OCI-LY3 (cell line): ENCODE measurements at regions not wholly inside any gene's neighbourhood (a gene's known extent, or its start where the extent isn't known, plus 50 kb on each side); places are given as distances from the start of the nearest gene placed in this dataset.

Experiments
- H2AFZ ChIP-seq: fragments of 200-600, 300-600 bp; shearing (Covaris generic); 2 replicates; pipeline ENCODE4 v1.6.0; 2014; ENCODE audit warnings: antibody characterized with exemption, low read depth, low read length
- H3K27ac ChIP-seq: fragments of 200-600, 300-600 bp; sonication (generic); 2 replicates; pipeline ENCODE4 v1.5.1; 2014; ENCODE audit warnings: mild to moderate bottlenecking, low read length, moderate library complexity, mixed read lengths
- H3K27me3 ChIP-seq: fragments of 200-600, 300-600 bp; sonication (generic); 2 replicates; pipeline ENCODE4 v1.6.1; 2014; ENCODE audit warnings: low read depth, low read length, mixed read lengths
- H3K36me3 ChIP-seq: fragments of 200-600, 300-600 bp; sonication (generic); replicated peaks from 2 replicates; pipeline ENCODE3; 2014; ENCODE audit warnings: low read depth, low read length, mixed read lengths
- H3K4me1 ChIP-seq: fragments of 300-600, 200-600 bp; sonication (generic); 2 replicates; pipeline ENCODE4 v1.6.1; 2014; ENCODE audit warnings: low read length, mixed read lengths
- H3K4me2 ChIP-seq: fragments of 200-600, 300-600 bp; sonication (generic); 2 replicates; pipeline ENCODE4 v1.6.1; 2014; ENCODE audit warnings: low read length, mixed read lengths
- H3K4me3 ChIP-seq: fragments of 300-600, 200-600 bp; sonication (generic); 2 replicates; pipeline ENCODE4 v1.5.1; 2014; ENCODE audit warnings: antibody characterized with exemption, mild to moderate bottlenecking, low read length, moderate library complexity
- H3K79me2 ChIP-seq: fragments of 300-600, 200-600 bp; shearing (Covaris generic); 2 replicates; pipeline ENCODE4 v1.6.1; 2014; ENCODE audit warnings: mild to moderate bottlenecking, low read length, mixed read lengths
- H3K9ac ChIP-seq: fragments of 300-600, 200-600 bp; shearing (Covaris generic); 2 replicates; pipeline ENCODE4 v1.6.0; 2014; ENCODE audit warnings: mild to moderate bottlenecking, low read length, moderate library complexity
- H3K9me3 ChIP-seq: fragments of 200-600, 300-600 bp; shearing (Covaris generic); 2 replicates; pipeline ENCODE4 v1.6.1; 2014; ENCODE audit warnings: low read length, mixed read lengths; ENCODE audit not compliant: insufficient read depth
- H4K20me1 ChIP-seq: fragments of 200-600, 300-600 bp; sonication (generic); 2 replicates; pipeline ENCODE4 v1.6.1; 2016; ENCODE audit warnings: low read length, mixed read lengths; ENCODE audit not compliant: insufficient read depth
- CTCF ChIP-seq: fragments of 200-600, 300-600 bp; sonication (generic); IDR thresholded peaks from 2 replicates; pipeline ENCODE4 v1.5.1; 2014; ENCODE audit warnings: antibody characterized with exemption, low read length, low read depth
- EZH2phosphoT487 ChIP-seq: fragments of 200-600 bp; shearing (Covaris generic); IDR thresholded peaks from 2 replicates; pipeline ENCODE4 v1.6.1; 2018; ENCODE audit warnings: antibody characterized with exemption, mixed run types, low read depth

DNA sequence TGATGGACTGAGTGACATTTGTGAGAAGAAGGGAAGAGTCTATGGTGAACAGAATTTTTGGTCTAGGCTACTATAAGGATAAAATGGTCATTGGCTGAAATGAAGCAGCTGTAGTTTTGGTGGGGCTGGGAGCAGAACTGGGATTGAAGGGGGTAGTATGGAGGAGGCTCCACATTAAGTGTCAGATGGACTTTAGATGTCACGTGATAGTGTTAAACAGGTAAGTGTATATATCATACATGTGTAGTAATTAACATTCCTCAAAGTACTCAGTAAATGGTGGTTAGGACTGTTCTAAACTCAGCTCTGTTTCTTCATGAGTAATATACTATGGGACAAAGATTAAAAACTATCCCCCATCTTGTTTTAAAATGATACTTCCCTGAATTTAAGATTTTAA, 947.9 kb downstream of the PDHA2 start:
- Histone ChIP-seq H3K9me3 (no peaks in the 10 kb centered on the region), H3K27me3 (no peaks in the 10 kb centered on the region), H4K20me1 (no peaks in the 10 kb centered on the region), H3K4me1 (no peaks in the 10 kb centered on the region), H3K36me3 (no peaks in the 10 kb centered on the region), H2AFZ (no peak overlapping the region), H3K9ac (no peak overlapping the region), H3K27ac (no peak overlapping the region), H3K4me2 (no peak overlapping the region), H3K4me3 (no peak overlapping the region), H3K79me2 (no peaks in the 10 kb centered on the region)
- no peak for TF ChIP-seq EZH2phosphoT487
- no peak for TF ChIP-seq CTCF

DNA sequence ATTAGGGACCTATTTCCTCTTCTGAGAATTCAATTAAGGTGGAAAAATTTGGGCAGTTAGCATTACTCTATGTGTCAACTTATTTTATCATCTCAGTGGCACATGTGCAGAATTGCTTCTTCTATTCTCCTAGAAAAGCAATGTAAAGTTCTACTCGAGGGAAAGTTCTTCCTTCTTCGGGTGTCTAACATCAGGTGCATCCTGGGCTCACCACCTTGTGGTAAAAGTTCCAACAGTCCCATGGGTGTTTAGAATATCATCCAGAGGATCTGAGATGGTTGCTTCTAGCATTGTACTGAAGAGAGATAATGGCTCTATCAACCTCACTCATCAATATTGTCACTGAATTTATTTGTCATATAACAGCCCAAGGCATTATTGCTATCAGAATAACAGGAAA, 969.7 kb downstream of the PDHA2 start:
- no peaks in the 10 kb centered on the region for H3K36me3 ChIP-seq
- H2AFZ ChIP-seq: no peak overlapping the region
- no peaks in the 10 kb centered on the region for H4K20me1 ChIP-seq
- no peaks in the 10 kb centered on the region for H3K9me3 ChIP-seq
- H3K4me2 ChIP-seq: no peak overlapping the region
- H3K9ac ChIP-seq: no peak overlapping the region
- no peak overlapping the region for H3K4me3 ChIP-seq
- no peaks in the 10 kb centered on the region for H3K4me1 ChIP-seq
- TF ChIP-seq EZH2phosphoT487 (no peak), CTCF (no peak)
- H3K79me2 ChIP-seq: no peaks in the 10 kb centered on the region
- H3K27me3 ChIP-seq: no peaks in the 10 kb centered on the region
- no peak overlapping the region for H3K27ac ChIP-seq

DNA sequence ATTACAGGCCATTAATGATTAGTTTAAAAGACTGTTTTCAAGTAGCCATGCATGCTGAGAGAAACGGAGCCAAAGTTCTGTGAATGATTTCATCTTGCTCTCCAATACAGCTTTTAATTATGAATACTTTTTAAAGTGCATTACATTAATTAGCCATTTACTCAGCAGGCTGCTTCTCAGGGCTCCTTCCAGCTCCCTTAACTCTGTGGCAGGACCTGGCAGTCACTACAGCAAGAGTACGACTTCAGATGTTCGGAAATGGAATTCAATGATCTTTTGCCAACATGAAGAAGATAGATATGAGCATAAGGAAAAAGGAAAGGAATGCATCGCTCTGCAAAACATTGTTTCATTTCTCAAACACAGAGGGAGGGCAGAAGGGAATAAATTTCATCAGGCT, 987.2 kb downstream of the PDHA2 start:
- TF ChIP-seq EZH2phosphoT487 (no peak), CTCF (no peak)
- Histone ChIP-seq H2AFZ (no peak overlapping the region), H3K27me3 (no peaks in the 10 kb centered on the region)

DNA sequence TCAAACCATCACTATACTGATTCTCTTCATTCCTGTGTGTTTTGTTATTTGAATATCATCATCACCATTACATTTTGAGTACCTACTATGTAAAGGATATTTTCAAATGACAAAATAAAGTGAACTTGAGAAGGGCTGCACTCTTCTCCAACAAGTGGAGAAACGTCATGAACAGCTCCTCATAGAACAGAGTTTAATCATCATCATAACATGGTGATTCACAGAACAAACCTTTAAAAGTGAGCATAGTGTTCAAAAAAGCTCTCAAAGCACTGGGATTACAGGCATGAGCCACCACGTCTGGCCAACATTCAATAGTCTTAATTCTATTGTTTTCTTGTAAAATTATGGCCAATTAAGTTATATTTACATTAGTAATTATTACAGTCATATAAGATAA, 993.9 kb downstream of the PDHA2 start:
- Histone ChIP-seq H4K20me1 (no peaks in the 10 kb centered on the region), H2AFZ (no peak overlapping the region), H3K9me3 (no peaks in the 10 kb centered on the region), H3K36me3 (no peaks in the 10 kb centered on the region), H3K4me1 (peaks cover 5% of the 10 kb centered on the region), H3K27me3 (no peaks in the 10 kb centered on the region), H3K4me3 (no peak overlapping the region), H3K79me2 (no peaks in the 10 kb centered on the region), H3K27ac (no peak overlapping the region), H3K9ac (no peak overlapping the region), H3K4me2 (no peak overlapping the region)
- TF ChIP-seq EZH2phosphoT487: no peak
- TF ChIP-seq CTCF: no peak

More for the DNA sequence above, 987.2 kb downstream of the PDHA2 start:
- H3K9me3 ChIP-seq: no peaks in the 10 kb centered on the region
- no peaks in the 10 kb centered on the region for H3K4me1 ChIP-seq
- H3K4me3 ChIP-seq: no peak overlapping the region
- H4K20me1 ChIP-seq: no peaks in the 10 kb centered on the region
- H3K9ac ChIP-seq: no peak overlapping the region
- no peaks in the 10 kb centered on the region for H3K36me3 ChIP-seq
- no peak overlapping the region for H3K27ac ChIP-seq
- no peak overlapping the region for H3K4me2 ChIP-seq
- no peaks in the 10 kb centered on the region for H3K79me2 ChIP-seq
